Heart left ventricle (tissue), 16 donors: ENCODE measurements at regions not wholly inside any gene's neighbourhood (a gene's known extent, or its start where the extent isn't known, plus 50 kb on each side); places are given as distances from the start of the nearest gene placed in this dataset.
A peak's percentile ranks its signal among the peaks of the same experiment; 100 is the strongest.

Experiments
- ATAC-seq, 4 donors: fragments of 200-7000 bp; cut with Tn5 transposase; one replicate each; pipeline ENCODE4 v1.9.1; 2020 to 2022; ENCODE audit warnings: moderate library complexity in 4 of 4, mild to moderate bottlenecking in 3 of 4, moderate number of reproducible peaks in 1 of 4
- DNase-seq, 5 donors: peaks; one replicate each; pipeline ENCODE4 v3.0.0-alpha.2; 2020
- H3K27ac ChIP-seq, 12 donors: fragments of 200-600 bp; sonication (generic) in 4 of 12; one replicate each; pipeline versions ENCODE4 v1.5.0 to v1.8.0; 2016 to 2022; ENCODE audit warnings: mild to moderate bottlenecking in 2 of 12
- H3K27me3 ChIP-seq, 9 donors: fragments of 200-600 bp; sonication (generic) in 2 of 9; one replicate each; pipeline versions ENCODE4 v1.5.1 to v1.8.0; 2016 to 2022; ENCODE audit warnings: mild to moderate bottlenecking in 3 of 9
- H3K36me3 ChIP-seq, 9 donors: fragments of 200-600 bp; sonication (generic) in 2 of 9; one replicate each; pipeline versions ENCODE4 v1.5.0 to v1.8.0; 2018 to 2022; ENCODE audit warnings: mild to moderate bottlenecking in 2 of 9
- H3K4me1 ChIP-seq, 12 donors: fragments of 200-600 bp; sonication (generic) in 4 of 12; one replicate each; pipeline versions ENCODE4 v1.5.0 to v1.8.0; 2016 to 2022; ENCODE audit warnings: mild to moderate bottlenecking in 3 of 12
- H3K4me3 ChIP-seq, 12 donors: fragments of 200-600 bp; sonication (generic) in 4 of 12; one replicate each; pipeline versions ENCODE4 v1.5.0 to v1.8.0; 2017 to 2022; ENCODE audit warnings: mild to moderate bottlenecking in 9 of 12, moderate library complexity in 4 of 12
- H3K9me3 ChIP-seq, 12 donors: fragments of 200-600 bp; sonication (generic) in 4 of 12; one replicate each; pipeline versions ENCODE4 v1.5.0 to v1.8.0; 2016 to 2022; ENCODE audit warnings: mild to moderate bottlenecking in 1 of 12
- CTCF ChIP-seq, 12 donors: fragments of 200-600 bp; sonication (generic) in 4 of 12; IDR thresholded peaks; one replicate each; pipeline versions ENCODE4 v1.5.0 to v1.8.0; 2018 to 2022; ENCODE audit warnings: antibody characterized with exemption in 12 of 12, mild to moderate bottlenecking in 5 of 12
- POLR2A ChIP-seq, 2 donors: fragments of 450-650 bp; IDR thresholded peaks; one replicate each; pipeline ENCODE4 v1.6.1; 2017; ENCODE audit warnings: antibody characterized with exemption in 2 of 2, mild to moderate bottlenecking in 2 of 2, moderate library complexity in 2 of 2
- WGBS, 4 donors: extraction: QIAGEN DNeasy Blood & Tissue Kit in 2 of 4; methylation state at CpG; one replicate each; pipeline versions ENCODE4 v1.1.5 to v1.1.7; 2013 to 2018; 5-methylcytosine and 5-hydroxymethylcytosine counted together
- intact Hi-C, 10 donors: fragments of 100-400 bp; cut with DNase I; formaldehyde crosslinking; loops; one replicate each; pipeline versions ENCODE4 v1.11.1 to v1.14.2; 2022
- donor health status: ischemic (EF 13 %, LVEDD 7.1; RV severe dilation, severe dysfunction).
- donor health status: healthy with polysubstance abuse.
- donor health status: DM: no; HTN: yes; CAD: no.
- donor health status: DM: no; HTN: no; CAD: no.
- donor health status: ischemic (EF 25% LVEDD 6.9; RV normal size, moderate dysfunction).
- donor health status: ischemic (EF 25% LVEDD 5.7; RV mildly dilated, moderate dysfunction).
- donor health status: healthy.
- donor health status: DM: yes; HTN: yes; CAD: no.
- donor health status: ischemic (EF 35%, LVEDD 5.7; RV mildly dilated, moderate dysfunction).
- donor health status: nonischemic (EF 11% LVEDD 7.7; RV severe dilation, severe dysfunction).
- donor health status: DM: yes; HTN: yes; CAD: no.
- donor health status: PGD.
- donor health status: ischemic (EF 29% LVEDD 5.4; RV normal size, mild dysfunction).
- donor health status: nonischemic (EF 23%, LVEDD 6.1; RV moderate dilation, normal function).

- WGBS, 4 donors: 59 to 81% (median 67%) methylated on average over 4 of the region's 4 CpGs
- TF ChIP-seq POLR2A (IDR thresholded peaks at IDR 0.05): no peak
- no peak for TF ChIP-seq CTCF (IDR thresholded peaks at IDR 0.05)
These were observed 59.0 kb upstream of the ZNF726 start for GRCh38 chr19:23855676-23856075.

GRCh38 chr19:23851966-23852365, 62.7 kb upstream of the ZNF726 start:
- intact Hi-C loops: no loop called here
- WGBS, 4 donors: 75 to 87% (median 80%) methylated on average over 5 of the region's 5 CpGs
- Histone ChIP-seq H3K4me1 (no peaks in the 10 kb centered on the region), H3K4me3 (no peak overlapping the region), H3K27ac (no peak overlapping the region), H3K36me3 (no peaks in the 10 kb centered on the region), H3K27me3 (no peaks in the 10 kb centered on the region), H3K9me3 (peaks cover 0 to 33% (median 10%) of the 10 kb centered on the region in 12 donors)
- ATAC-seq: no peak
- TF ChIP-seq CTCF (IDR thresholded peaks at IDR 0.05) (no peak), POLR2A (IDR thresholded peaks at IDR 0.05) (no peak)
- no peak for DNase-seq

More at GRCh38 chr19:23855676-23856075, 59.0 kb upstream of the ZNF726 start:
- intact Hi-C loops: no loop called here
- no peaks in the 10 kb centered on the region for H3K4me1 ChIP-seq
- H3K27ac ChIP-seq: no peak overlapping the region
- H3K36me3 ChIP-seq: no peaks in the 10 kb centered on the region
- ATAC-seq: no peak
- peaks cover 0 to 23% (median 6%) of the 10 kb centered on the region in 12 donors for H3K9me3 ChIP-seq
- H3K27me3 ChIP-seq: no peaks in the 10 kb centered on the region
- no peak overlapping the region for H3K4me3 ChIP-seq
- DNase-seq: no peak

DNA sequence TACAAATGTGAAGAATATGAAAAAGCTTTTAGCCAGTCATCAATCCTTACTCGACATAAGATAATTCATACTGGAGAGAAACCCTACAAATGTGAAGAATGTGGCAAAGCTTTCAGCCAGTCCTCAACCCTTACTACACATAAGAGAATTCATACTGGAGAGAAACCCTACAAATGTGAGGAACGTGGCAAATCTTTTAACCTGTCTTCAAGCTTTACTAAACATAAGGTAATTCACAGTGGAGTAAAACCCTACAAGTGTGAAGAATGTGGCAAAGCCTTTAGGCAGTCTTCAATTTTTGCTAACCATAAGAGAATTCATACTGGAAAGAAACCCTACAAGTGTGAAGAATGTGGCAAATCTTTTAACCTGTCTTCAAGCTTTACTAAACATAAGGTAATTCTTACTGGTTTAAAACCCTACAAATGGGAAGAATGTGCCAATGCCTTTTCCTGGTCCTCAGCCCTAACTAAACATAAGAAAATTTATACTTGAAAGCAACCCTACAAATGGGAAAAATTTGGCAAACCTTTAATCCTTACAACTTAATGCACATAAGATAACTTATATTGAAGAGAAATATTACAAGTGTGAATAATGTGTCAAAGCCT, 74.1 kb upstream of the ZNF681 start:
- ATAC-seq: no peak
- no peaks in the 10 kb centered on the region for H3K27me3 ChIP-seq
- H3K36me3 ChIP-seq: no peaks in the 10 kb centered on the region
- no peak for DNase-seq
- H3K4me3 ChIP-seq: no peak overlapping the region
- WGBS, 4 donors: 64 to 97% (median 74%) methylated on average over 2 of the region's 2 CpGs
- intact Hi-C loops: no loop called here
- no peak overlapping the region for H3K27ac ChIP-seq
- peaks cover 0 to 94% (median 77%) of the 10 kb centered on the region in 12 donors for H3K9me3 ChIP-seq
- TF ChIP-seq CTCF (IDR thresholded peaks at IDR 0.05): no peak
- TF ChIP-seq POLR2A (IDR thresholded peaks at IDR 0.05): no peak
- H3K4me1 ChIP-seq: no peaks in the 10 kb centered on the region

DNA sequence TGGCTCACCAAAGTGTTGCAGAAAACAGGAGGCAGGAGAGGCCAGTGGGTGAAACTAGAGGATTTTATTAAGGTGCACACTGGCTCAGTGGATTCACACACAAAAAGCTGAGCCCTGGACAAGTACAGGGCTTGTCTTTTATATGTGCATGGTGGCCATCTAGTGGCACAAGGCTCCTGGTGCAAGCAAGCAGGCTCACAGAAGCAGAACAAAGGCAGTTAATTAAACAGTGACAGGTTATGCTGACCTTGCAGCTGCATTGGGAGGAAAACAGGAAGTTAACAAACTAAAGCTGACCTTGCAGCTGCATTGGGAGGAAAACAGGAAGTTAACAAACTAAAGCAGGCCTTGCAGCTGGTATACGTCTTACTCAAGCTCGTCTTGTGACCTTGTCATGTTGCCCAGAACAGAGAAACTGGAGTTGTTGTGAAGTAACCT, 65.3 kb upstream of the ZNF681 start:
- intact Hi-C loops: no loop called here
- Histone ChIP-seq H3K4me1 (no peaks in the 10 kb centered on the region), H3K4me3 (no peak overlapping the region), H3K27ac (no peak overlapping the region), H3K27me3 (no peaks in the 10 kb centered on the region), H3K36me3 (no peaks in the 10 kb centered on the region), H3K9me3 (peaks cover 0 to 64% (median 36%) of the 10 kb centered on the region in 12 donors)
- no peak for ATAC-seq
- TF ChIP-seq CTCF (IDR thresholded peaks at IDR 0.05): peak in 1 of 12 donors; percentile 8
- no peak for TF ChIP-seq POLR2A (IDR thresholded peaks at IDR 0.05)
- DNase-seq: no peak
- 27 to 48% (median 39%) methylated on average over 2 of the region's 2 CpGs for WGBS, 4 donors
